IPS-18a (cell line): ENCODE measurements at regions not wholly inside any gene's neighbourhood (a gene's known extent, or its start where the extent isn't known, plus 50 kb on each side); places are given as distances from the start of the nearest gene placed in this dataset.

Experiments
- H3K27ac ChIP-seq: one replicate; pipeline ENCODE4 v1.5.1; 2013; ENCODE audit warnings: low read length
- H3K27me3 ChIP-seq: one replicate; pipeline ENCODE4 v1.6.1; 2013; ENCODE audit warnings: mild to moderate bottlenecking, low read length; ENCODE audit not compliant: control insufficient read depth, insufficient read depth
- H3K36me3 ChIP-seq: one replicate; pipeline ENCODE4 v1.6.1; 2013; ENCODE audit warnings: low read depth, low read length; ENCODE audit not compliant: control insufficient read depth
- H3K4me1 ChIP-seq: one replicate; pipeline ENCODE4 v1.6.1; 2013; ENCODE audit warnings: low read depth, low read length; ENCODE audit not compliant: control insufficient read depth
- H3K4me3 ChIP-seq: one replicate; pipeline ENCODE4 v1.5.1; 2013; ENCODE audit warnings: low read length
- H3K9ac ChIP-seq: one replicate; pipeline ENCODE4 v1.6.1; 2013; ENCODE audit warnings: mild to moderate bottlenecking, low read length, moderate library complexity
- H3K9me3 ChIP-seq: one replicate; pipeline ENCODE4 v1.6.1; 2013; ENCODE audit warnings: low read depth, low read length; ENCODE audit not compliant: control insufficient read depth

- Histone ChIP-seq H3K9ac (no peak overlapping the region), H3K4me3 (no peak overlapping the region), H3K27me3 (no peaks in the 10 kb centered on the region)
These were observed 366.5 kb upstream of the TBL1XR1 start for GRCh38 chr3:177563792-177564191.

GRCh38 chr3:177565981-177566380 lies 368.7 kb upstream of the TBL1XR1 start:
- no peak overlapping the region for H3K9ac ChIP-seq
- no peaks in the 10 kb centered on the region for H3K27me3 ChIP-seq
- H3K4me1 ChIP-seq = peaks cover 6% of the 10 kb centered on the region
- no peaks in the 10 kb centered on the region for H3K9me3 ChIP-seq
- no peak overlapping the region for H3K4me3 ChIP-seq
- no peak overlapping the region for H3K27ac ChIP-seq
- H3K36me3 ChIP-seq = no peaks in the 10 kb centered on the region

More at GRCh38 chr3:177563792-177564191, 366.5 kb upstream of the TBL1XR1 start:
- Histone ChIP-seq H3K4me1 (peaks cover 10% of the 10 kb centered on the region), H3K36me3 (no peaks in the 10 kb centered on the region), H3K27ac (no peak overlapping the region), H3K9me3 (no peaks in the 10 kb centered on the region)

- Histone ChIP-seq H3K4me1 (no peaks in the 10 kb centered on the region), H3K36me3 (no peaks in the 10 kb centered on the region), H3K4me3 (no peak overlapping the region), H3K9me3 (no peaks in the 10 kb centered on the region), H3K9ac (no peak overlapping the region), H3K27me3 (no peaks in the 10 kb centered on the region), H3K27ac (no peak overlapping the region)
These were observed 370.6 kb upstream of the TBL1XR1 start for GRCh38 chr3:177567833-177568232.

DNA sequence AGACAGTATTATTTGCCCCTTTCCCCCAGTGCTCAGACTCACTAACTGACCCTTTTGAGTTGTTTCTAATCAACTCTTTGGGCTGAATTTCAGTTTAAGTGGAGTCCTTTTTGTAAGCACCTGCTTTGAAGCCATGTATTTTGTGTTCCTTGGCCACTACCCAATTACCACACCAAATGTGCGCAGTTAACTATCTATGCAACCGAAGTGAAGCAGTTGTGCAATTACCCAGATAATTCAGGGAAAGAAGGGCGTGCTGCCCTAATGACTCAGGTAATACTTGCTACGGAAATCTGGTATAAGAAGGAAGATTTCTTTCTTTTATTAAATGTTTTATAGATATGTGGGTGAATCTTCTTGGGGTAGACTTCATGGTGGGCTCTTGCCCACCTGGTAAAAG lies 371.9 kb upstream of the TBL1XR1 start:
- H3K9me3 ChIP-seq = no peaks in the 10 kb centered on the region
- no peaks in the 10 kb centered on the region for H3K36me3 ChIP-seq
- peaks cover under 1% of the 10 kb centered on the region for H3K4me1 ChIP-seq
- H3K27ac ChIP-seq = no peak overlapping the region
- H3K27me3 ChIP-seq = no peaks in the 10 kb centered on the region
- H3K4me3 ChIP-seq = no peak overlapping the region
- H3K9ac ChIP-seq = no peak overlapping the region

- peaks cover 7% of the 10 kb centered on the region for H3K4me1 ChIP-seq
- no peaks in the 10 kb centered on the region for H3K9me3 ChIP-seq
- no peak overlapping the region for H3K27ac ChIP-seq
- H3K27me3 ChIP-seq = no peaks in the 10 kb centered on the region
- H3K36me3 ChIP-seq = no peaks in the 10 kb centered on the region
- no peak overlapping the region for H3K9ac ChIP-seq
- H3K4me3 ChIP-seq = no peak overlapping the region
These were observed 372.8 kb upstream of the TBL1XR1 start for GRCh38 chr3:177569875-177570657.

GRCh38 chr3:177571271-177571943 lies 374.1 kb upstream of the TBL1XR1 start:
- H3K9me3 ChIP-seq = no peaks in the 10 kb centered on the region
- H3K9ac ChIP-seq = no peak overlapping the region
- no peaks in the 10 kb centered on the region for H3K27me3 ChIP-seq
- H3K4me1 ChIP-seq = peaks cover 7% of the 10 kb centered on the region
- H3K4me3 ChIP-seq = no peak overlapping the region
- no peaks in the 10 kb centered on the region for H3K36me3 ChIP-seq
- no peak overlapping the region for H3K27ac ChIP-seq

GRCh38 chr3:177571944-177572315 lies 374.6 kb upstream of the TBL1XR1 start:
- Histone ChIP-seq H3K27ac (no peak overlapping the region), H3K4me3 (no peak overlapping the region), H3K9ac (no peak overlapping the region), H3K27me3 (no peaks in the 10 kb centered on the region), H3K36me3 (no peaks in the 10 kb centered on the region), H3K4me1 (peaks cover 7% of the 10 kb centered on the region), H3K9me3 (no peaks in the 10 kb centered on the region)

GRCh38 chr3:177574222-177574856 lies 377.1 kb upstream of the TBL1XR1 start:
- no peaks in the 10 kb centered on the region for H3K27me3 ChIP-seq
- peaks cover 7% of the 10 kb centered on the region for H3K4me1 ChIP-seq
- no peaks in the 10 kb centered on the region for H3K9me3 ChIP-seq
- H3K27ac ChIP-seq = no peak overlapping the region
- H3K36me3 ChIP-seq = no peaks in the 10 kb centered on the region
- no peak overlapping the region for H3K4me3 ChIP-seq
- H3K9ac ChIP-seq = no peak overlapping the region

DNA sequence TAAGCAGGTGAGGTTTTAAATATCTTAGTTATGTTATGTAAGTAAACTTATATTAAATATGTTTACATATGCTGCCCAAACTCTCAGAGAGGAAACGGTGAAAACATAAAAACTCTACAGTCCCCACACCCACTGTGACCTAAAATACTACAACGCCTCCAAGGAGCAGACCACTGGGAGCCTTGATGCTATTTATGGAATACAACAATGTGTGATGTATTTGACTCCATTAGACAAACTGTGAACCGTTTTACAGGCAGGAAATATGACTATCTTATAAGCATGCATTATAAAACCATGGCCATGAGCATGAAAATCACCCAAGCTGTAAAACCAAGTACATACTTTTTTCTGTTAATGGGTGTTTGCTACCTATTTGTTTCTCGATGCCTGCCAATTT lies 379.5 kb upstream of the TBL1XR1 start:
- no peaks in the 10 kb centered on the region for H3K36me3 ChIP-seq
- no peak overlapping the region for H3K9ac ChIP-seq
- no peaks in the 10 kb centered on the region for H3K27me3 ChIP-seq
- no peak overlapping the region for H3K4me3 ChIP-seq
- no peaks in the 10 kb centered on the region for H3K9me3 ChIP-seq
- H3K27ac ChIP-seq = no peak overlapping the region
- peaks cover 7% of the 10 kb centered on the region for H3K4me1 ChIP-seq

GRCh38 chr3:177578488-177578887 lies 381.2 kb upstream of the TBL1XR1 start:
- no peak overlapping the region for H3K4me3 ChIP-seq

GRCh38 chr3:177579419-177579818 lies 382.1 kb upstream of the TBL1XR1 start:
- no peak overlapping the region for H3K9ac ChIP-seq
- no peaks in the 10 kb centered on the region for H3K27me3 ChIP-seq
- H3K4me3 ChIP-seq = no peak overlapping the region
- no peaks in the 10 kb centered on the region for H3K36me3 ChIP-seq
- no peaks in the 10 kb centered on the region for H3K9me3 ChIP-seq
- H3K27ac ChIP-seq = no peak overlapping the region
- H3K4me1 ChIP-seq = peaks cover 4% of the 10 kb centered on the region

More at GRCh38 chr3:177578488-177578887, 381.2 kb upstream of the TBL1XR1 start:
- H3K27me3 ChIP-seq = no peaks in the 10 kb centered on the region
- peaks cover 7% of the 10 kb centered on the region for H3K4me1 ChIP-seq
- no peak overlapping the region for H3K27ac ChIP-seq
- H3K9me3 ChIP-seq = no peaks in the 10 kb centered on the region
- no peaks in the 10 kb centered on the region for H3K36me3 ChIP-seq
- H3K9ac ChIP-seq = no peak overlapping the region
